ENCODE measurements at regions not wholly inside any gene's neighbourhood (a gene's known extent, or its start where the extent isn't known, plus 50 kb on each side); places are given as distances from the start of the nearest gene placed in this dataset.

DNA sequence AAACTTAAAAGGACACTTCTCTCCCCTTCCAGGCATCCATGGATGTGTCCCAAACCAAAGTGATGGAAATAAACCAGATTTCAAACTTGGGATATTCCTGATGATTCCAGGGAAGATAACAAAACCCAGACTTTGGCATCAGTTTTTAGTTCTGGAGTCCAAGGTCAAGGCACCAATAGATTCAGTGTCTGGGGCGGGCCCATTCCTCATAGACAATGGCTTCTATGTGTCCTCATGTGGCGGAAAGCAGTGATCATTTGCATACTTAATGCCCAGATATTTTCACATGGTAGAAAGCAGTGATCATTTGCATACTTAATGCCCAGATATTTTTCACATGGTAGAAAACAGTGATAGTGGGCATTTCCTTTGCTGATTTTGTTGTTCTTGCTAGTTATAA lies 151.4 kb upstream of the DAP start:
- Histone ChIP-seq H3K4me3 (replicated peaks in 1 of 3; ENCODE audit: insufficient read depth in 1 of 3, low read depth in 1 of 3, low read length in 3 of 3) (no peak overlapping the region), H3K36me3 (ENCODE audit: control insufficient read depth in 2 of 2, extremely low read depth in 1 of 2, insufficient read depth in 2 of 2, low read length in 2 of 2) (no peaks in the 10 kb centered on the region), H3K4me1 (ENCODE audit: control insufficient read depth, extremely low read depth, insufficient read depth, low read length) (no peaks in the 10 kb centered on the region), H3K27me3 (ENCODE audit: control insufficient read depth in 2 of 2, insufficient read depth in 2 of 2, low read length in 2 of 2) (no peaks in the 10 kb centered on the region), H3K4me2 (ENCODE audit: insufficient read depth, low read length) (no peak overlapping the region), H3K9me1 (replicated peaks; ENCODE audit: control insufficient read depth, extremely low read depth, insufficient read depth, low read length) (no peaks in the 10 kb centered on the region), H4K20me1 (replicated peaks; ENCODE audit: control insufficient read depth, extremely low read depth, insufficient read depth, low read length) (no peaks in the 10 kb centered on the region), H3K27ac (ENCODE audit: insufficient read depth, low read depth, low read length) (no peak overlapping the region), H3K9me3 (replicated peaks; ENCODE audit: control insufficient read depth, insufficient read depth, low read length) (no peaks in the 10 kb centered on the region), H3K79me2 (ENCODE audit: control insufficient read depth, insufficient read depth, low read length) (no peaks in the 10 kb centered on the region), H2AFZ (ENCODE audit: low read depth, low read length) (no peak overlapping the region), H3K9ac (replicated peaks; ENCODE audit: extremely low read depth, insufficient read depth, low read length) (no peak overlapping the region)
- intact Hi-C loops (cut with micrococcal nuclease): no loop called here
- CTCF ChIA-PET: no interaction called here
- POLR2A ChIA-PET: no interaction called here
- dilution Hi-C loops (cut with MboI; ENCODE audit: extremely low pct_ligation_motif_present, low sequenced_read_pairs): no loop called here
- BruUV-seq (replicated peaks): no TSS peak
- DNase-seq (ENCODE audit: low read depth, low spot score) (no peak), FAIRE-seq (no peak)
- TF ChIP-seq, protein P1, sequence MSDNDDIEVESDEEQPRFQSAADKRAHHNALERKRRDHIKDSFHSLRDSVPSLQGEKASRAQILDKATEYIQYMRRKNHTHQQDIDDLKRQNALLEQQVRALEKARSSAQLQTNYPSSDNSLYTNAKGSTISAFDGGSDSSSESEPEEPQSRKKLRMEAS (IDR thresholded peaks at IDR 0.05; ENCODE audit: insufficient read depth, insufficient read length): no peak
- TF ChIP-seq POLR2A (IDR thresholded peaks at IDR 0.05; ENCODE audit: low read depth, low read length) (no peak), MYC (IDR thresholded peaks at IDR 0.05; ENCODE audit: low read depth, low read length) (no peak), CTCF (IDR thresholded peaks at IDR 0.05; ENCODE audit: extremely low read depth in 1 of 2, insufficient read depth in 1 of 2, low read depth in 1 of 2, low read length in 2 of 2) (no peak), POLR2AphosphoS5 (IDR thresholded peaks at IDR 0.05; ENCODE audit: insufficient read depth, low read depth, low read length) (no peak), GATA2 (IDR thresholded peaks at IDR 0.05; ENCODE audit: insufficient read depth, insufficient read length, low read depth, low read length) (no peak), EZH2 (IDR thresholded peaks at IDR 0.05; ENCODE audit: borderline replicate concordance, low read depth, low read length, severe bottlenecking) (no peak), FOS (IDR thresholded peaks at IDR 0.05; ENCODE audit: borderline replicate concordance, insufficient read depth, low read length) (no peak), JUN (IDR thresholded peaks at IDR 0.05; ENCODE audit: borderline replicate concordance, insufficient read depth, insufficient read length, low read depth) (no peak)

All from endothelial cell of umbilical vein (primary cell).